ENCODE measurements at regions not wholly inside any gene's neighbourhood (a gene's known extent, or its start where the extent isn't known, plus 50 kb on each side); places are given as distances from the start of the nearest gene placed in this dataset.

GRCh38 chr15:93497291-93497690, 408.3 kb upstream of the RGMA start:
- H3K27me3 ChIP-seq = no peaks in the 10 kb centered on the region
- H3K4me1 ChIP-seq = no peaks in the 10 kb centered on the region
- H3K27ac ChIP-seq = no peak overlapping the region
- H3K4me3 ChIP-seq = no peak overlapping the region
- H3K36me3 ChIP-seq = no peaks in the 10 kb centered on the region
- H3K9me3 ChIP-seq = no peaks in the 10 kb centered on the region
- DNase-seq = no peak
- TF ChIP-seq CTCF (IDR thresholded peaks at IDR 0.05) (no peak), POLR2A (IDR thresholded peaks at IDR 0.05) (no peak)

- no peak overlapping the region for H3K4me3 ChIP-seq
- no peak overlapping the region for H3K27ac ChIP-seq
- no peak for DNase-seq
- no peak for TF ChIP-seq POLR2A (IDR thresholded peaks at IDR 0.05)
- TF ChIP-seq CTCF (IDR thresholded peaks at IDR 0.05) = no peak
- H3K9me3 ChIP-seq = no peaks in the 10 kb centered on the region
- no peaks in the 10 kb centered on the region for H3K4me1 ChIP-seq
- H3K36me3 ChIP-seq = no peaks in the 10 kb centered on the region
- no peaks in the 10 kb centered on the region for H3K27me3 ChIP-seq
These were observed 407.9 kb upstream of the RGMA start for GRCh38 chr15:93496888-93497287.

GRCh38 chr15:93495799-93496637, 407.0 kb upstream of the RGMA start:
- H3K4me1 ChIP-seq = no peaks in the 10 kb centered on the region
- DNase-seq = no peak
- TF ChIP-seq POLR2A (IDR thresholded peaks at IDR 0.05) (no peak), CTCF (IDR thresholded peaks at IDR 0.05) (no peak)
- no peaks in the 10 kb centered on the region for H3K9me3 ChIP-seq
- no peak overlapping the region for H3K4me3 ChIP-seq
- H3K36me3 ChIP-seq = no peaks in the 10 kb centered on the region
- no peak overlapping the region for H3K27ac ChIP-seq
- no peaks in the 10 kb centered on the region for H3K27me3 ChIP-seq

- no peak overlapping the region for H3K4me3 ChIP-seq
- DNase-seq = no peak
- no peaks in the 10 kb centered on the region for H3K9me3 ChIP-seq
- no peaks in the 10 kb centered on the region for H3K36me3 ChIP-seq
- H3K27ac ChIP-seq = no peak overlapping the region
- no peaks in the 10 kb centered on the region for H3K27me3 ChIP-seq
- no peaks in the 10 kb centered on the region for H3K4me1 ChIP-seq
- TF ChIP-seq CTCF (IDR thresholded peaks at IDR 0.05) = no peak
- no peak for TF ChIP-seq POLR2A (IDR thresholded peaks at IDR 0.05)
These were observed 404.2 kb upstream of the RGMA start for GRCh38 chr15:93493172-93493571.

- Histone ChIP-seq H3K27ac (no peak overlapping the region), H3K27me3 (no peaks in the 10 kb centered on the region), H3K9me3 (no peaks in the 10 kb centered on the region), H3K4me3 (no peak overlapping the region), H3K36me3 (no peaks in the 10 kb centered on the region), H3K4me1 (no peaks in the 10 kb centered on the region)
- no peak for TF ChIP-seq POLR2A (IDR thresholded peaks at IDR 0.05)
- DNase-seq = no peak
These were observed 402.3 kb upstream of the RGMA start for GRCh38 chr15:93491291-93491690.

GRCh38 chr15:93488296-93488713, 399.3 kb upstream of the RGMA start:
- Histone ChIP-seq H3K9me3 (no peaks in the 10 kb centered on the region), H3K27me3 (no peaks in the 10 kb centered on the region), H3K4me1 (no peaks in the 10 kb centered on the region), H3K4me3 (no peak overlapping the region), H3K36me3 (no peaks in the 10 kb centered on the region), H3K27ac (no peak overlapping the region)
- TF ChIP-seq POLR2A (IDR thresholded peaks at IDR 0.05) (no peak), CTCF (IDR thresholded peaks at IDR 0.05) (no peak)
- no peak for DNase-seq
